ENCODE measurements at regions not wholly inside any gene's neighbourhood (a gene's known extent, or its start where the extent isn't known, plus 50 kb on each side); places are given as distances from the start of the nearest gene placed in this dataset.
"Not testable (repeated sequence)": the region's sequence is repeated elsewhere in the genome, so short reads cannot be mapped to it uniquely, and the experiment has no call there.

- in situ Hi-C loops (cut with HindIII; ENCODE audit: low pct_unique_long_range_greater_than_20kb, low sequenced_read_pairs): no loop called here
- peak; percentile 3 for DNase-seq (ENCODE audit: low read depth)
Measured at GRCh38 chrX:17944833-17945497, 83.9 kb upstream of the RAI2 start.

- in situ Hi-C loops (cut with HindIII; ENCODE audit: low pct_unique_long_range_greater_than_20kb, low sequenced_read_pairs): not testable (repeated sequence)
Measured at GRCh38 chrX:17941171-17941570, 80.1 kb upstream of the RAI2 start.

GRCh38 chrX:17939724-17940123 is 78.6 kb upstream of the RAI2 start:
- DNase-seq (ENCODE audit: low read depth): no peak

More at GRCh38 chrX:17941171-17941570, 80.1 kb upstream of the RAI2 start:
- not testable (repeated sequence) for DNase-seq (ENCODE audit: low read depth)

GRCh38 chrX:17933856-17934255 is 72.8 kb upstream of the RAI2 start:
- in situ Hi-C loops (cut with HindIII; ENCODE audit: low pct_unique_long_range_greater_than_20kb, low sequenced_read_pairs): no loop called here
- no peak for DNase-seq (ENCODE audit: low read depth)

More at GRCh38 chrX:17939724-17940123, 78.6 kb upstream of the RAI2 start:
- in situ Hi-C loops (cut with HindIII; ENCODE audit: low pct_unique_long_range_greater_than_20kb, low sequenced_read_pairs): no loop called here

GRCh38 chrX:17932781-17933180 is 71.7 kb upstream of the RAI2 start:
- in situ Hi-C loops (cut with HindIII; ENCODE audit: low pct_unique_long_range_greater_than_20kb, low sequenced_read_pairs): no loop called here
- DNase-seq (ENCODE audit: low read depth): no peak

GRCh38 chrX:17931855-17932254 is 70.8 kb upstream of the RAI2 start:
- no peak for DNase-seq (ENCODE audit: low read depth)

GRCh38 chrX:17930850-17931249 is 69.8 kb upstream of the RAI2 start:
- DNase-seq (ENCODE audit: low read depth): no peak
- in situ Hi-C loops (cut with HindIII; ENCODE audit: low pct_unique_long_range_greater_than_20kb, low sequenced_read_pairs): no loop called here

More at GRCh38 chrX:17931855-17932254, 70.8 kb upstream of the RAI2 start:
- in situ Hi-C loops (cut with HindIII; ENCODE audit: low pct_unique_long_range_greater_than_20kb, low sequenced_read_pairs): no loop called here

- in situ Hi-C loops (cut with HindIII; ENCODE audit: low pct_unique_long_range_greater_than_20kb, low sequenced_read_pairs): no loop called here
Measured at GRCh38 chrX:17923546-17923945, 62.4 kb upstream of the RAI2 start.

GRCh38 chrX:17922303-17922702 is 61.2 kb upstream of the RAI2 start:
- in situ Hi-C loops (cut with HindIII; ENCODE audit: low pct_unique_long_range_greater_than_20kb, low sequenced_read_pairs): no loop called here
- DNase-seq (ENCODE audit: low read depth): no peak

More at GRCh38 chrX:17923546-17923945, 62.4 kb upstream of the RAI2 start:
- DNase-seq (ENCODE audit: low read depth): no peak

GRCh38 chrX:17919896-17920446 is 58.9 kb upstream of the RAI2 start:
- in situ Hi-C loops (cut with HindIII; ENCODE audit: low pct_unique_long_range_greater_than_20kb, low sequenced_read_pairs): no loop called here
- DNase-seq (ENCODE audit: low read depth): no peak

- in situ Hi-C loops (cut with HindIII; ENCODE audit: low pct_unique_long_range_greater_than_20kb, low sequenced_read_pairs): no loop called here
- no peak for DNase-seq (ENCODE audit: low read depth)
Measured at GRCh38 chrX:17917945-17918577, 57.0 kb upstream of the RAI2 start.

- DNase-seq (ENCODE audit: low read depth): no peak
- in situ Hi-C loops (cut with HindIII; ENCODE audit: low pct_unique_long_range_greater_than_20kb, low sequenced_read_pairs): no loop called here
Measured at GRCh38 chrX:17913801-17914200, 52.7 kb upstream of the RAI2 start.

Measured in Caki2 (cell line).